GM19328 (cell line): ENCODE measurements at regions not wholly inside any gene's neighbourhood (a gene's known extent, or its start where the extent isn't known, plus 50 kb on each side); places are given as distances from the start of the nearest gene placed in this dataset.
"Not testable (repeated sequence)": the region's sequence is repeated elsewhere in the genome, so short reads cannot be mapped to it uniquely, and the experiment has no call there.

Experiments used
- ATAC-seq: cut with Tn5 transposase; IDR thresholded peaks from one replicate; pipeline ENCODE4 v1.9.1; 2021; ENCODE audit warnings: mild to moderate bottlenecking, moderate library complexity; ENCODE audit not compliant: unreplicated experiment

- no peak for ATAC-seq
These were observed 2403.7 kb upstream of the C9orf72 start for GRCh38 chr9:29976981-29977380.

- no peak for ATAC-seq
These were observed 2403.4 kb upstream of the ACO1 start for GRCh38 chr9:29981013-29981412.

GRCh38 chr9:29999645-30000044 lies 2384.8 kb upstream of the ACO1 start:
- ATAC-seq, result no peak

GRCh38 chr9:30010691-30011090 lies 2373.8 kb upstream of the ACO1 start:
- ATAC-seq, result no peak

- no peak for ATAC-seq
These were observed 2371.8 kb upstream of the ACO1 start for GRCh38 chr9:30012622-30013021.

GRCh38 chr9:30015073-30015472 lies 2369.4 kb upstream of the ACO1 start:
- no peak for ATAC-seq

GRCh38 chr9:30020161-30020560 lies 2364.3 kb upstream of the ACO1 start:
- ATAC-seq, result no peak

- no peak for ATAC-seq
These were observed 2348.7 kb upstream of the ACO1 start for GRCh38 chr9:30035761-30036160.

- no peak for ATAC-seq
These were observed 2347.9 kb upstream of the ACO1 start for GRCh38 chr9:30036558-30036957.

- ATAC-seq, result no peak
These were observed 2344.7 kb upstream of the ACO1 start for GRCh38 chr9:30039712-30040111.

GRCh38 chr9:30048396-30048795 lies 2336.0 kb upstream of the ACO1 start:
- no peak for ATAC-seq

- no peak for ATAC-seq
These were observed 2326.0 kb upstream of the ACO1 start for GRCh38 chr9:30058463-30058862.

GRCh38 chr9:30060976-30061375 lies 2323.5 kb upstream of the ACO1 start:
- ATAC-seq, result no peak

GRCh38 chr9:30065888-30066287 lies 2318.6 kb upstream of the ACO1 start:
- ATAC-seq, result no peak

GRCh38 chr9:30069236-30069635 lies 2315.2 kb upstream of the ACO1 start:
- ATAC-seq, result not testable (repeated sequence)

GRCh38 chr9:30075022-30075421 lies 2309.4 kb upstream of the ACO1 start:
- no peak for ATAC-seq

GRCh38 chr9:30075451-30076199 lies 2308.8 kb upstream of the ACO1 start:
- no peak for ATAC-seq

GRCh38 chr9:30078195-30078594 lies 2306.2 kb upstream of the ACO1 start:
- no peak for ATAC-seq

- ATAC-seq, result no peak
These were observed 2295.0 kb upstream of the ACO1 start for GRCh38 chr9:30089428-30089827.

- no peak for ATAC-seq
These were observed 2280.6 kb upstream of the ACO1 start for GRCh38 chr9:30103647-30104394.

GRCh38 chr9:30107134-30107533 lies 2277.3 kb upstream of the ACO1 start:
- not testable (repeated sequence) for ATAC-seq

GRCh38 chr9:30116673-30117217 lies 2267.7 kb upstream of the ACO1 start:
- ATAC-seq, result no peak
